ENCODE measurements at regions not wholly inside any gene's neighbourhood (a gene's known extent, or its start where the extent isn't known, plus 50 kb on each side); places are given as distances from the start of the nearest gene placed in this dataset.

DNA sequence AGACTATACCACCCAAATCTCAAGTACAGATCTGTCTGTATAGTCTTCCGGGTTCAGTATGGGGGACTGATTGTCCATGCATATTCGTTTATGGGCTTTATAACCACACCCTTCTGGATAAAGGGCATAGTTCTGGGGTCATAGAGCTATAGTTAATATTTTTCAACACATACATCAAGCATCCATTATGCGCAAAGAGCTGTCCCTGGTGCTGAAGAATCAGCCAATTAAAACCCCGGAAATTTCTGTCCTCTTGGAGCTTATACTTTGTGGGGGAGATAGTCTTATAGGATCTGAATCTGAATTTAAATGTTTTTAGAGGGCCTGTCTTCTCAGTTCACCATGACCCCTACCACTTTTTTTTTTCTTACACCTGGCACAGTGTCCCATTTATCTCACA lies 256.7 kb downstream of the SUDS3 start:
- no peak for DNase-seq
- WGBS, 3 donors = 50 to 51% (median 50%) methylated on average over 4 of the region's 4 CpGs
- Histone ChIP-seq H3K36me3 (no peaks in the 10 kb centered on the region), H3K27ac (no peak overlapping the region), H3K9me3 (no peaks in the 10 kb centered on the region), H3K4me1 (ENCODE audit: insufficient read depth) (no peaks in the 10 kb centered on the region), H3K4me3 (no peak overlapping the region), H3K27me3 (no peaks in the 10 kb centered on the region)
- no peak for TF ChIP-seq EP300 (IDR thresholded peaks at IDR 0.05)
- no peak for TF ChIP-seq POLR2A (IDR thresholded peaks at IDR 0.05)
- TF ChIP-seq, protein P1, sequence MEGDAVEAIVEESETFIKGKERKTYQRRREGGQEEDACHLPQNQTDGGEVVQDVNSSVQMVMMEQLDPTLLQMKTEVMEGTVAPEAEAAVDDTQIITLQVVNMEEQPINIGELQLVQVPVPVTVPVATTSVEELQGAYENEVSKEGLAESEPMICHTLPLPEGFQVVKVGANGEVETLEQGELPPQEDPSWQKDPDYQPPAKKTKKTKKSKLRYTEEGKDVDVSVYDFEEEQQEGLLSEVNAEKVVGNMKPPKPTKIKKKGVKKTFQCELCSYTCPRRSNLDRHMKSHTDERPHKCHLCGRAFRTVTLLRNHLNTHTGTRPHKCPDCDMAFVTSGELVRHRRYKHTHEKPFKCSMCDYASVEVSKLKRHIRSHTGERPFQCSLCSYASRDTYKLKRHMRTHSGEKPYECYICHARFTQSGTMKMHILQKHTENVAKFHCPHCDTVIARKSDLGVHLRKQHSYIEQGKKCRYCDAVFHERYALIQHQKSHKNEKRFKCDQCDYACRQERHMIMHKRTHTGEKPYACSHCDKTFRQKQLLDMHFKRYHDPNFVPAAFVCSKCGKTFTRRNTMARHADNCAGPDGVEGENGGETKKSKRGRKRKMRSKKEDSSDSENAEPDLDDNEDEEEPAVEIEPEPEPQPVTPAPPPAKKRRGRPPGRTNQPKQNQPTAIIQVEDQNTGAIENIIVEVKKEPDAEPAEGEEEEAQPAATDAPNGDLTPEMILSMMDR (IDR thresholded peaks at IDR 0.05) = no peak
- intact Hi-C loops (cut with DNase I) = no loop called here

DNA sequence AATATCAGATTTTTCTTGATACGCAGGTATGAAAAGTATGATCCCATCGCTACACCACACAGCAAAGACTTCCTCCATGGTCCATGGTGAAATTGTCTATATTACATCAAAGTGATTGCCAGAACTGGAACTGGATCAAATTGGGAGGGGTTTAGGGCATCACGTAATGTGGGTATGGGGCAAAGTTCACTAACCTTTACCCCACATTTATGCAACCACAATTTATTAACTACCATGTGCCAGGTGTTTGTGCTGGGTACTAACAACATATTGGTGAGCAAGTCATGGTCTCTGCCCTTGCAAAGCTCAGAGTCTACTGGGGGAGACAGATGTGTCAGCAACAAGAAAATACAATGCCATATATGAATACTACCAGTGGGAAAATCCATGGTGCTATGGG lies 258.9 kb downstream of the SUDS3 start:
- Histone ChIP-seq H3K4me1 (ENCODE audit: insufficient read depth) (no peaks in the 10 kb centered on the region), H3K9me3 (no peaks in the 10 kb centered on the region), H3K27ac (no peak overlapping the region), H3K4me3 (no peak overlapping the region), H3K27me3 (no peaks in the 10 kb centered on the region), H3K36me3 (no peaks in the 10 kb centered on the region)
- WGBS, 3 donors = 79 to 82% (median 81%) methylated on average over 3 of the region's 3 CpGs
- intact Hi-C loops (cut with DNase I) = no loop called here
- DNase-seq = no peak
- TF ChIP-seq, protein P1 (IDR thresholded peaks at IDR 0.05) = no peak
- no peak for TF ChIP-seq POLR2A (IDR thresholded peaks at IDR 0.05)
- no peak for TF ChIP-seq EP300 (IDR thresholded peaks at IDR 0.05)

DNA sequence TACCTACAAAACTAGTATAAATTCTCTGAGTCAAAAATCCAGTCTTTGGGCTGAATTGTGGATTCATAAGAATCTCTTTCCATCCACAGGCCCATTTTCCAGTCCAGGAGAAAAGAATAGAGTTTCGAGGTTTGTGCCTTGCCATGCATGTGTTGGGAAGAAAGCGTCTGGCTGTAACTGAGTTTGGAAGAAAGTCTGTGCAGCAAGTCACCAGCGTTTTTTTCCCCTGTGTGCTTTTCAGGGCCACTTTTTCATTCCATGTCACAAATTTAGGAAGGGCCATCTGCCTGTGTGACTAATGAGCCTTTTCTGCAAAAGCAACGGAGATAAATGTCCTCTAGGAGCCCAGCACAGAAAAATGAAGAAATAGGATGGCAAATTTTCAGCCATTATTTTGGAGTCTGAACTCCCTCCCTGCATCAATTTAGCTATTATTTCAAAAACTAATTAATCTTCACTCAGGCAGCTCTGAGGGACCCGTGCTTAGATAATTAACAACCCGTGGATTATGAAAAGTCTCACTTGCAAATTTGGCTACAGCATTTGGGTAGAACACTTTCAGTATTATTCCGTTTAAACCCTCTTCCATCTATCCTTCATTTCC lies 261.5 kb downstream of the SUDS3 start:
- no peak for DNase-seq
- TF ChIP-seq POLR2A (IDR thresholded peaks at IDR 0.05) = no peak
- TF ChIP-seq, protein P1 (IDR thresholded peaks at IDR 0.05) = no peak
- no peak for TF ChIP-seq EP300 (IDR thresholded peaks at IDR 0.05)

DNA sequence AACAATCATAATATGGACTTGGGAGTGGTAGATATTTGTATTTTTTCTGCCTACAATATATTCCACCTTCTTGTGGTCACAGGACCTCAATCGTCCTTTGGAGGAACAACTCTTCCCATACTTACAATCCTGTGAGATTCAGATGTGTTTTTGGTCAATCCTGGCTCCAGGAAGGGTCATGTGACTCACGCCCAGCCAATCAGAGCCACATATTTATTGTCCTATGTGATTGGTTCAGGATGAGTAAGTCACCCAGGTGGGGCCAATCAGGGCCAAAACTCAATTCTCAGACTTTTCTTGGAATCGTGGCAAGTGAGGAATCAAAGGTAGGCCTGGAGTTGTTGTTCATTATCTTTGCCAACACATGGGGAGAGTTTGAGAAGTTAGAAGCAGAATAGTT lies 264.9 kb downstream of the SUDS3 start:
- no peak for DNase-seq
- intact Hi-C loops (cut with DNase I) = no loop called here
- Histone ChIP-seq H3K4me1 (ENCODE audit: insufficient read depth) (no peaks in the 10 kb centered on the region), H3K27me3 (no peaks in the 10 kb centered on the region), H3K36me3 (no peaks in the 10 kb centered on the region), H3K9me3 (no peaks in the 10 kb centered on the region), H3K27ac (no peak overlapping the region), H3K4me3 (no peak overlapping the region)
- 49 to 67% (median 49%) methylated on average over 3 of the region's 3 CpGs for WGBS, 3 donors
- no peak for TF ChIP-seq POLR2A (IDR thresholded peaks at IDR 0.05)
- no peak for TF ChIP-seq EP300 (IDR thresholded peaks at IDR 0.05)
- TF ChIP-seq, protein P1 (IDR thresholded peaks at IDR 0.05) = no peak

More for the DNA sequence above, 261.5 kb downstream of the SUDS3 start:
- Histone ChIP-seq H3K4me3 (no peak overlapping the region), H3K9me3 (no peaks in the 10 kb centered on the region), H3K4me1 (ENCODE audit: insufficient read depth) (no peaks in the 10 kb centered on the region), H3K27ac (no peak overlapping the region), H3K36me3 (no peaks in the 10 kb centered on the region), H3K27me3 (no peaks in the 10 kb centered on the region)
- 56 to 66% (median 65%) methylated on average over 7 of the region's 7 CpGs for WGBS, 3 donors
- intact Hi-C loops (cut with DNase I) = no loop called here
